SU-DHL-6 (cell line): ENCODE measurements at regions not wholly inside any gene's neighbourhood (a gene's known extent, or its start where the extent isn't known, plus 50 kb on each side); places are given as distances from the start of the nearest gene placed in this dataset.

Source experiments
- EZH2phosphoT487 ChIP-seq: fragments of 200-600 bp; sonication (generic), shearing (Covaris generic); conservative IDR thresholded peaks from 2 replicates; pipeline ENCODE4 v1.6.1; 2018; ENCODE audit warnings: mild to moderate bottlenecking, antibody characterized with exemption, low read length, moderate library complexity, mixed read lengths
- TF ChIP-seq, protein P1 (sequence below): fragments of 200-600 bp; sonication (generic); IDR thresholded peaks from one replicate; pipeline ENCODE4 v1.5.1; 2017; ENCODE audit warnings: antibody characterized with exemption, mild to moderate bottlenecking, low read length, moderate library complexity; ENCODE audit not compliant: insufficient read depth, poor library complexity, severe bottlenecking

DNA sequence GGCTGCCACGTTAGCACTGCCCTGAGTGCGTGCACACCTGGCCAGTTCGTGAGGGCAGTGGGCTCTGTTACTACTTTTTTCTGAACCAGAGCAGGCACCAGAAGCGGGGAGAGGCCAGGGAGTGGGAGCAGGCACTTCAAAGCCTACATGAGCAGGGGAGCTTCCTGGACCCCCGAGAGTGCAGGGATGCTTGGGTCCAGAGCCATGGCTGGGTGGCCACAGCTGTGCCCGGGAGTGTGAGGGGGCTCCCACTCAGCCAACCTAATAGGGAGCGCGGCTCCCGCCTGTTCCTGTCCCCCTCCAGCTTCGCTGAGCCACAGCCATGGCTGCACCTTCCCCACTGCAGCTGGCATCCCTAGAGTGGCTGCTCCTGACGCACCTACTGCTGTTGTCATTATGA is 1423.3 kb downstream of the SI start:
- TF ChIP-seq, protein P1, sequence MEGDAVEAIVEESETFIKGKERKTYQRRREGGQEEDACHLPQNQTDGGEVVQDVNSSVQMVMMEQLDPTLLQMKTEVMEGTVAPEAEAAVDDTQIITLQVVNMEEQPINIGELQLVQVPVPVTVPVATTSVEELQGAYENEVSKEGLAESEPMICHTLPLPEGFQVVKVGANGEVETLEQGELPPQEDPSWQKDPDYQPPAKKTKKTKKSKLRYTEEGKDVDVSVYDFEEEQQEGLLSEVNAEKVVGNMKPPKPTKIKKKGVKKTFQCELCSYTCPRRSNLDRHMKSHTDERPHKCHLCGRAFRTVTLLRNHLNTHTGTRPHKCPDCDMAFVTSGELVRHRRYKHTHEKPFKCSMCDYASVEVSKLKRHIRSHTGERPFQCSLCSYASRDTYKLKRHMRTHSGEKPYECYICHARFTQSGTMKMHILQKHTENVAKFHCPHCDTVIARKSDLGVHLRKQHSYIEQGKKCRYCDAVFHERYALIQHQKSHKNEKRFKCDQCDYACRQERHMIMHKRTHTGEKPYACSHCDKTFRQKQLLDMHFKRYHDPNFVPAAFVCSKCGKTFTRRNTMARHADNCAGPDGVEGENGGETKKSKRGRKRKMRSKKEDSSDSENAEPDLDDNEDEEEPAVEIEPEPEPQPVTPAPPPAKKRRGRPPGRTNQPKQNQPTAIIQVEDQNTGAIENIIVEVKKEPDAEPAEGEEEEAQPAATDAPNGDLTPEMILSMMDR, result no peak
- TF ChIP-seq EZH2phosphoT487, result no peak
